Mesodermal cell (in vitro differentiated cells): ENCODE measurements at regions not wholly inside any gene's neighbourhood (a gene's known extent, or its start where the extent isn't known, plus 50 kb on each side); places are given as distances from the start of the nearest gene placed in this dataset.

Experiments used
- H3K27ac ChIP-seq: 2 replicates; pipeline ENCODE4 v1.7.0; 2013; ENCODE audit warnings: mild to moderate bottlenecking, low read depth, low read length, moderate library complexity; ENCODE audit not compliant: severe bottlenecking
- H3K36me3 ChIP-seq: 2 replicates; pipeline ENCODE4 v1.7.1; 2013; ENCODE audit warnings: mild to moderate bottlenecking, low read length, moderate library complexity; ENCODE audit not compliant: control insufficient read depth, insufficient read depth
- H3K4me1 ChIP-seq: one replicate; pipeline ENCODE4 v1.7.1; 2013; ENCODE audit warnings: mild to moderate bottlenecking, low read length; ENCODE audit not compliant: insufficient read depth, control insufficient read depth, poor library complexity, severe bottlenecking
- H3K4me3 ChIP-seq: 2 replicates; pipeline ENCODE4 v1.7.0; 2013; ENCODE audit warnings: low read length, control low read depth, mild to moderate bottlenecking; ENCODE audit not compliant: insufficient read depth, poor library complexity, severe bottlenecking; ENCODE audit errors: extremely low read depth
- H3K9me3 ChIP-seq: 2 replicates; pipeline ENCODE4 v1.7.1; 2013; ENCODE audit warnings: mild to moderate bottlenecking, low read length, moderate library complexity; ENCODE audit not compliant: control insufficient read depth
- WGBS, 2 experiments: methylation state at CpG; one replicate each; pipeline ENCODE4 v1.1.5; 2013; ENCODE audit warnings: missing lambda C conversion rate in 2 of 2; ENCODE audit not compliant: insufficient coverage in 2 of 2; 5-methylcytosine and 5-hydroxymethylcytosine counted together

DNA sequence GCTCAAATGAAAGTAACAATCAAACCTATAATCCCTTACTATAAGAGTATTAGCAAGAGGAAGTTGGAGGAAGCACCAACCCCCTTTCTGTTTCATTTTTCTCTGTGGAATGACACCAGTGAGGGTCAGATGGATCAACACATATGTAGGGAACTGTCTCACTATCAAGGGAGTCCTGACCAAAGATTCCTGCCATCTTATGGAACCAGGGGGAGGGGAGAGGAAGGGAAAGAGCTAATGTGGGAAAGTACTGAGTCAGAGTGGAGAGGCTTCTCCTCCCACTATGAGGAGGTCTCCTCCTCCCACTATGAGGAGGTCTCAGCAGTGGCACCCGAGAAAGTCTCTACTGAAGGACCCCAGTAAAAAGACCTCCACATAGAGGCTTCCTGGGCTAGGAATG is 73.3 kb upstream of the PCSK1 start:
- H3K4me1 ChIP-seq: no peaks in the 10 kb centered on the region
- H3K4me3 ChIP-seq: no peak overlapping the region
- H3K36me3 ChIP-seq: no peaks in the 10 kb centered on the region
- 17% methylated on average over 1 of the region's 1 CpG; no CpG with 5 or more reads in 1 of the 2 experiments for WGBS, 2 experiments
- no peak overlapping the region for H3K27ac ChIP-seq
- H3K9me3 ChIP-seq: no peaks in the 10 kb centered on the region

DNA sequence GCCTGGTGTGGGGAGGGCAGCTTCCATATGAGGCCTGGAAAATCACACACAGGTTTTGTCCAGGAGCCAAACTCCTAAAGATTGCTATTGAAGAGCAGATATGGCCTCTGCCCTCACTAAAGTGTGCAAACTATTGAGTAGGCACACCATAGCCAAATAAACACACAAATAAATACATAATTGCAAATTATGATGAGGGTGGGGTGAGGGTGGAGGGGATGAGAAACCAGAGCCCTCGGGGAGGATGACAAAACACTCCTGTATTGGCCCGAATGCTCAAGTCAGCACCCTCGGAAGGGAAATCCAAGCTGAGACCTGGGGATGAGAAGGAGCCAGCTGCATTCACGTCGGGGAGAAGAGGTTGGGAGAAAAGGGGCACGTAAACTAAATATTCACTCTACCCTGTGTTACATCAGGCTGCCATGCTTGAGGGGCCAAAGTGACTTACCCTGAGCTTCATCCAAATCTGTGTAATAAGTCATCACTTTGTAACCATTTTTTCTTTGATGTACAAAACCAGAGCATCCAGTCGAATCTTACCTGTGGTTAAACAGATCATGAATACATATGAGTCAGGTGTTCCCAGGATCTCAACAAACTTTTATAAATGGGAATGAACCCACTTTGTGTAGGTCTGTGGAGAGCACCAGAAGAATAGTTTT is 73.9 kb upstream of the PCSK1 start:
- 71 to 85% methylated on average over 5 to 6 of the region's 7 CpGs for WGBS, 2 experiments
- Histone ChIP-seq H3K4me3 (no peak overlapping the region), H3K4me1 (no peaks in the 10 kb centered on the region), H3K36me3 (no peaks in the 10 kb centered on the region), H3K9me3 (no peaks in the 10 kb centered on the region), H3K27ac (no peak overlapping the region)

DNA sequence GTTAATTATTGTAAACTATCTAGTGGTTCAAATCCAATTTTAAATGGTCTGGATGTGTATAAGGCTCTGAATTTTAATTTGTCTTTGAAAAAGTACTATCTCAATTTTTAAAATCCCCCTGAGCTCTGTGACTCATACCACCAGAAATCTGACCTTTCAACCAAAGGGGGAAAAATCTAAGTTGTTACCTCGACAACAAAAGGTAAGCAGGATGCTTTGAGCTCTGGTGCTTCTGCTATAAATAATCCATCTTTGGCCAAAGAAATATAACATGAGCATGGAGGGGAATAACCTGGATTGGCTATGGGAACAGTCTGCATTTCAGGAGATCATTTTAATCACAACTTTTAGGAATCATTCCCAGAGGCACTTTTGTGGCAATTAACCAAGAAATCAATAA is 76.3 kb upstream of the PCSK1 start:
- no peaks in the 10 kb centered on the region for H3K36me3 ChIP-seq
- no peaks in the 10 kb centered on the region for H3K9me3 ChIP-seq
- no peaks in the 10 kb centered on the region for H3K4me1 ChIP-seq
- H3K27ac ChIP-seq: no peak overlapping the region
- no CpG with 5 or more reads among the region's 1 CpG for WGBS, 2 experiments
- no peak overlapping the region for H3K4me3 ChIP-seq

DNA sequence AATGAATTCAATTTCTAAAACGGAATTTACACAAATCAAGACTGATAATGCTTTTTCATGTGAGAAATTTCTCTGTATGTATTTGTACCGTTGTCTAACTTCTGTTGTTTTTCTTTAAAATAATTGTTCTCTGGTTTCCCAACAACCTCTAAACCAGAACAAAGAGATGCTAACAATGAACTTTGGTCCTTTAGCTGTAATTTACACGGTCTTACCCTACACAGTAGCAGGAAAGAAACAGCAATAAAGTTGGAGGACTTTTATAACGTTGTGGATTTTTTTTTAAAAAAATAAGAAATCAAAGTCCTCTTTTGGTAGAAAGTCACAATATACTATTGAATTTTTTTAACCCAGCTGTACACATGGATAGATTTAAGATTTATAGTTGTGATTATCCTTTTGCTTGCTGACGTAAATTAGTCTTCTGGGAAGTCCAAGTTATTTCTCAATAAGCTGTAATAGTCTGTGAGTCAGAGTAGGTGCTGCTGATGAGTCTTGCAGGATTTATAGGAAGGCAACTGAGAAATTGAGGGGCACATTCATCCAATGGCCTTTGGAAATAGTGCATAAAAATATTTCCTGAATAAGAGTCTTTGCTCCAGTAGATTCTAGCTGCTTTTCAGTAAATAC is 76.8 kb upstream of the PCSK1 start:
- 100% methylated on average over 1 of the region's 5 CpGs; no CpG with 5 or more reads in 1 of the 2 experiments for WGBS, 2 experiments
- H3K4me1 ChIP-seq: no peaks in the 10 kb centered on the region
- no peak overlapping the region for H3K27ac ChIP-seq
- no peaks in the 10 kb centered on the region for H3K36me3 ChIP-seq
- H3K4me3 ChIP-seq: no peak overlapping the region
- H3K9me3 ChIP-seq: no peaks in the 10 kb centered on the region

DNA sequence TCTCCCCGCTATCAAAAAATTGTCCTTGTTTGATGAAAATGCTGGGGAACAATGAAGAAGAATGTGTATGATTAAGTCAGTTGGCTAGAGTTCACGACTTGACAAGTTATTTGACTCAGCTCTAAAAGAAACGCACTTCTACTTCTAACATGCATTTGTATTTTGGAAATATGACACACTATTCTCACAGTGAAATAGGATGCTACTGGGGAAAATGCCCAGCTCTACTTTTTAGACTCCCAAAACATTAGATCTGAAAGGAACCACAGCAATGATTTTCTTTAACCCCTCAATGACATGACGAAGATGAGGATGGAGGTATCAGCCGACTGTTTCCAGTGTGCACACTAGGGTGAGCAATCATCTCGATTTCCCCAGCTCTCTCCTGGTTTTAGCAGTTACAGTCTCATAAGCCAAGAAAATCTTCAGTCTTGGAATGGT is 83.6 kb upstream of the PCSK1 start:
- Histone ChIP-seq H3K4me3 (no peak overlapping the region), H3K27ac (no peak overlapping the region), H3K9me3 (no peaks in the 10 kb centered on the region), H3K36me3 (no peaks in the 10 kb centered on the region), H3K4me1 (no peaks in the 10 kb centered on the region)
- WGBS, 2 experiments: 83% methylated on average over 1 of the region's 6 CpGs; no CpG with 5 or more reads in 1 of the 2 experiments

DNA sequence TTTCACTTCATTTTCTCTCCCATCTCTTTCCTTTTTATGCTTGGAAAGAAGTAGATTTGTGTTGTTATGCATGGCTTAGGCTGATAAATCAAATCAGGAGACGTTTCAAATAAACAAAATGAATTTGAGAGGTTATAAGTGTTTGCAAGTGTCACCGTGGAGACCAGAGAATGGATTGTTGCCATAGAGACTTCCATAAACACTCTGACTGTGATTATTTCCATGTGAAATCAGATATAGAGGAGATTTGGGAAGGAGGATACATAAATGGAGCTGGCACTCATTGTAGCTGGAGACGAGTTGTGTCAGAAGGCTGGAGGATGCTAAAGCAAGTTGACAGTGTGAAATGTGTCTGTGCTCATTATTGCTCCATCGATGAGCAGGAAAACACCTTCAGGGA is 84.2 kb upstream of the PCSK1 start:
- H3K4me3 ChIP-seq: no peak overlapping the region
- no peak overlapping the region for H3K27ac ChIP-seq
- WGBS, 2 experiments: 68 to 90% methylated on average over 3 of the region's 4 CpGs

DNA sequence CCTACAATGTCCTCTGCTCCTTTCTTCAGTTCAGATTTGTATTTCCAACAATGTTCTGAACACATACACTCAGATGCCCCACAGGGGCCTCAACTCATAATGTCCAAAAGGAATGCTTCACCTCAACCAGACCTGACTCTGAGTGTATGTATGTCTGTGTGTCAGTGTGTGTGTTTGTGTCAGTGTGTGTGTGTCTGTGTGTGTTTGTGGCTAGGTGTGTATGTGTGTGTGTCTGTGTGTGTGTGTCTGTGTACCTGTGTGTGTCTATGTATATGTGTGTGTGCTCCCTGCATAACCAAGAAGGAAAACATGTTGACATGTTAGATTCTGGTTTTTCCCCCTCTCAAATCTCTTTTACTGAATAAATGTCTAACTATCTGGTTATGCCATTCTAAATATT is 87.3 kb upstream of the PCSK1 start:
- Histone ChIP-seq H3K4me1 (no peaks in the 10 kb centered on the region), H3K36me3 (no peaks in the 10 kb centered on the region)

More for the DNA sequence above, 84.2 kb upstream of the PCSK1 start:
- no peaks in the 10 kb centered on the region for H3K36me3 ChIP-seq
- no peaks in the 10 kb centered on the region for H3K4me1 ChIP-seq
- no peaks in the 10 kb centered on the region for H3K9me3 ChIP-seq

DNA sequence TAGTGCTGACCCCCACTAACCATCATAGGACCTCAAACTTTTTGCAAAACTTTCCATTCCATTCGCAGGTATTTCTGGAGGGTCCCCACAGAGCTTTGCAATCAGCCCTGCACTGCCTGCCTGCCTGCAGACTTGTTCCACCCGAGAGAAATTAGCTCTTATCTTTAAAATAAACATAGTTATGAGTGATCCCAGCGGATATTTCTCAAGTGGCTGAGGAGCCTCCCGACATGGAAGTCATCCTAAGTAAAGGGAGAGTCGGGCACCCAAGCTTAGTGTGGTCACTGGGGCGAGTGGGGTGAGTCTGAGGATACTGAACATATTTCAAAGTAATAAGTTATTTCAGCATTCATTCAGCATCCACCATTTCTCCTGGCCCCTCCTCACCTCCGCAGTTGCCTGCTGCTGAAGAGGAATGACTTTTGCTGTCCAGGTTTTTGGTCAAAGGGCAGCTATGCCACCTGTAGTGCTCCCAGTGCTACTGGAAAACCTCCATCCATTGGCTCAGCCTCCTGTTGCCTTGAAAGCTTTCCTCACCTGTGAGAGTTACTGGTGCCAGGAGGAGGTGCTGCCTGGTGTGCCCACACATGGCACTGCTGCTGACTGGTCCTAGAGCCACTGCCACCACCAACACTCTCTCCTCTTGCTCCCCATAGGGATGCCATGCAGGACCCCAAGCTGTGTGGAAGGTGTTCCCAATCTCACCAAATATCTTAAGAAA is 89.7 kb upstream of the PCSK1 start:
- WGBS, 2 experiments: 91 to 95% methylated on average over 4 to 5 of the region's 7 CpGs
- no peaks in the 10 kb centered on the region for H3K36me3 ChIP-seq
- H3K27ac ChIP-seq: no peak overlapping the region
- H3K9me3 ChIP-seq: no peaks in the 10 kb centered on the region
- H3K4me3 ChIP-seq: no peak overlapping the region
- H3K4me1 ChIP-seq: no peaks in the 10 kb centered on the region

More for the DNA sequence above, 87.3 kb upstream of the PCSK1 start:
- Histone ChIP-seq H3K4me3 (no peak overlapping the region), H3K27ac (no peak overlapping the region), H3K9me3 (no peaks in the 10 kb centered on the region)

DNA sequence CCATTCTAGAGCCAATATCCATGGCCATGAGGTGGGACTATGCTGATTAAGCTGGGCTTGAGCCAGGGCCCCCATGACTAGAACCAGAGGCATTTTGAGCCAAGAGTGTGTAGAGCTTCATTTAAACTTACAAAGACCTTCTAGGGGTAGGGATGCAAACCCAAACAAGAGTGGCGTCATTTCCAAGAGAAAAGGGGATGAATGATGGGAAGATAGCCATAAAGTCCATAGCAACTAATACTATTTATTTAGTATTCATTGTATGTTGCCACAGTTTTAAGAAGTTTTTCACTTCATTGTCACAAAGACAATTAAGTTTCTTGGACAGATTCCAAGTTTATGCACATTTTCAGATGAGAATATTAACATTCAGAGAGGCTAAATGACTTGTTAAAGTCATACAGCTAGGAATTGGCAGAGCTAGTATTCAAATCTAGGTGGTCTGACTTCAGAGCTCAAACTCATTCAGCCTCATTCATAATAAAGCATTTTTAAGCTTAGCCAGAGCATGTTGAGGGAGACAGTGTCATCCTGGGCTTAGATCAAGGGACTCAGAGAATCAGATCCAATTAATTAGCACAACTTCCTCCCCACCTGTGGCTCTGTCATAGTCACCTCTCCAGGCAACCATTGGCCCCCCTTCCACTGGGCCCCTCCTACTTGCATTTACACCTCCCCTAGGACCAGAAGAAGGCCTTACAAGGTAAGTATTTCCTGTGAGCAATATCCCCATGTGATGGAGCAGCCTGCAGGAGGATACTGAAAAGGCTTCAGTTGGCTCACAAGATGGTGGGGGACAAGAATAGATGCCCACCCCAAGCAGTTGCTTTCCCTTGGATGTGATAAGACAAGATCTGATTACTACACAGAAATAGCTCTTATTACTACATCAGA is 95.0 kb upstream of the PCSK1 start:
- Histone ChIP-seq H3K4me1 (no peaks in the 10 kb centered on the region), H3K27ac (no peak overlapping the region), H3K9me3 (no peaks in the 10 kb centered on the region), H3K4me3 (no peak overlapping the region), H3K36me3 (no peaks in the 10 kb centered on the region)
- no CpG with 5 or more reads among the region's 1 CpG for WGBS, 2 experiments

DNA sequence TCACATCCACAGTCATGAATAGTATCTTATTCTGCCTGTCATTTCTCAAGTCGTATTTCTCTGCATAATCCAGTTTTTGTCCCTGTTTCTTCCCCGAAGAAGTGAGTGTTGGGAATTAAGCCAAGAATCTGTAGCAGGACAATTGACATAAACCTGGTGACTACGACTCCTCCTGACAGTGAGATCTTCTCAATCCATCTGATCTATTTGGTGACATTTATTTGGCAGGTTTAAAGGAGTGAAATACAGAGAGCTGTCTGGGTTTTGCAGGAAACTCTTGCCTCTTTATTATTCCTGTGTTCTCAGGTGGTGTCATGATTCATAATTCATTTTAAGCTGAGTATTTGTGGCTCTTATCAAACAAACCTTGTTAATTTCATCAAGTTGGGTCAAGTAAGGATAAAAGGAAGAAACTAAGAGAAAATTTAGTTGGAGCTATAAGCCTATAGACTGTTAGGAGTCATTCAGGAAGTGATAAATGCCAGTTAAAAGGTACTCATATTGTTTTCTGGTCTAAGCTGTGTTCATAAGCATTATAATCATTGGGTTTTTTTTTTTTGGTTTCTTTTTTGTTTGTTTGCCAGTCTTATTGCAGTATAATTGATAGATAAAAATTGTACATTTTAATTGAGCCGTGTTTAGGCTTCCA is 95.9 kb upstream of the PCSK1 start:
- no peaks in the 10 kb centered on the region for H3K9me3 ChIP-seq
- no peak overlapping the region for H3K27ac ChIP-seq
- no peak overlapping the region for H3K4me3 ChIP-seq
- H3K4me1 ChIP-seq: no peaks in the 10 kb centered on the region
- WGBS, 2 experiments: 0 to 50% methylated on average over 1 to 2 of the region's 4 CpGs
- no peaks in the 10 kb centered on the region for H3K36me3 ChIP-seq
